Pancreas (tissue), 10 donors: ENCODE measurements at regions not wholly inside any gene's neighbourhood (a gene's known extent, or its start where the extent isn't known, plus 50 kb on each side); places are given as distances from the start of the nearest gene placed in this dataset.

Experiments used
- ATAC-seq, 4 donors: fragments of 200-7000 bp; cut with Tn5 transposase; one replicate each; pipeline versions ENCODE4 v1.8.0 to v1.9.1; 2020; ENCODE audit warnings: mild to moderate bottlenecking in 4 of 4, moderate library complexity in 4 of 4
- DNase-seq, 6 donors: peaks; one replicate each; pipeline ENCODE4 v3.0.0-alpha.2; 2020
- FAIRE-seq: peaks from 2 replicates; lab custom pipeline; 2012; peaks lifted over from hg19 to GRCh38; lab: Jason Lieb, UNC
- H3K27ac ChIP-seq, 4 donors: fragments of 200-600 bp; sonication (generic); 1 replicate in 3 of 4; 2 replicates in 1 of 4; pipeline versions ENCODE4 v1.5.0 to v1.8.0; 2020
- H3K27me3 ChIP-seq, 4 donors: fragments of 200-600 bp; one replicate each; pipeline ENCODE4 v1.8.0; 2021
- H3K36me3 ChIP-seq, 3 donors: fragments of 200-600 bp; sonication (generic) in 1 of 3; one replicate each; pipeline versions ENCODE4 v1.5.0 to v1.8.0; 2020 to 2021
- H3K4me1 ChIP-seq, 3 donors: fragments of 200-600 bp; one replicate each; pipeline ENCODE4 v1.8.0; 2021
- H3K4me3 ChIP-seq, 4 donors: fragments of 200-600 bp; sonication (generic) in 2 of 4; one replicate each; pipeline versions ENCODE4 v1.5.0 to v1.8.0; 2020 to 2021
- H3K9me3 ChIP-seq, 4 donors: fragments of 200-600 bp; one replicate each; pipeline ENCODE4 v1.8.0; 2021
- WGBS, 2 donors: extraction: QIAGEN DNeasy Blood & Tissue Kit; methylation state at CpG; one replicate each; pipeline ENCODE4 v1.1.7; 2013; 5-methylcytosine and 5-hydroxymethylcytosine counted together
- intact Hi-C, 3 donors: fragments of 100-400 bp; cut with DNase I; formaldehyde crosslinking; loops; one replicate each; pipeline versions ENCODE4 v1.11.1 to v1.14.2; 2022
- TF ChIP-seq, protein P1 (sequence below), 4 donors: fragments of 200-600 bp; sonication (generic) in 3 of 4; IDR thresholded peaks; one replicate each; pipeline versions ENCODE4 v1.5.0 to v1.8.0; 2021; ENCODE audit warnings: antibody characterized with exemption in 4 of 4
- donor health status: healthy with polysubstance abuse.
- donor health status: DM: no; HTN: no; CAD: no; lungs with moderate emphysema.
- donor health status: DM: no; HTN: no; CAD: no.
- donor health status: control.
- donor health status: control.
- donor health status: Bipolar disorder and iron deficiency.
- donor health status: DM: yes; HTN: yes; CAD: no.
- donor health status: DM: no; HTN: no; CAD: no.
- donor health status: DM: no; HTN: no; CAD: no.
- donor health status: DM: yes; HTN: yes; CAD: no.

DNA sequence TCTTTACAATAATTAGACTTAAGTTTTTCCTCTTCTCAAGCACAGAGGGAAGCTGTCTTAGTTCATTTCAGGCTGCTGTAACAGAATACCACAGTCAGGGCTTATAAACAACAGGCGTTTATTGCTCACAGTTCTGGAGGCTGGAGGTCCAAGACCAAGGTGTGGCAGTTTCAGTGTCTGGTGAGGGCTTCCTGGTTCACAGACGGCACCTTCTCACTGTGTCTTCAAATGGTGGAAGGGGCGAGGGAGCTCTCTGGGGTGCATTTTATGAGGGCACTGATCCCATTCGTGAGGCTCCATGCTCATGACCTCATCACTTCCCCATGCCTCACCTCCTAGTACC, 115.7 kb upstream of the MXRA5 start:
- H3K4me1 ChIP-seq: no peaks in the 10 kb centered on the region
- H3K9me3 ChIP-seq: no peaks in the 10 kb centered on the region
- H3K36me3 ChIP-seq: no peaks in the 10 kb centered on the region
- H3K4me3 ChIP-seq: no peak overlapping the region
- FAIRE-seq (no peak), DNase-seq (no peak), ATAC-seq (no peak)
- TF ChIP-seq, protein P1, sequence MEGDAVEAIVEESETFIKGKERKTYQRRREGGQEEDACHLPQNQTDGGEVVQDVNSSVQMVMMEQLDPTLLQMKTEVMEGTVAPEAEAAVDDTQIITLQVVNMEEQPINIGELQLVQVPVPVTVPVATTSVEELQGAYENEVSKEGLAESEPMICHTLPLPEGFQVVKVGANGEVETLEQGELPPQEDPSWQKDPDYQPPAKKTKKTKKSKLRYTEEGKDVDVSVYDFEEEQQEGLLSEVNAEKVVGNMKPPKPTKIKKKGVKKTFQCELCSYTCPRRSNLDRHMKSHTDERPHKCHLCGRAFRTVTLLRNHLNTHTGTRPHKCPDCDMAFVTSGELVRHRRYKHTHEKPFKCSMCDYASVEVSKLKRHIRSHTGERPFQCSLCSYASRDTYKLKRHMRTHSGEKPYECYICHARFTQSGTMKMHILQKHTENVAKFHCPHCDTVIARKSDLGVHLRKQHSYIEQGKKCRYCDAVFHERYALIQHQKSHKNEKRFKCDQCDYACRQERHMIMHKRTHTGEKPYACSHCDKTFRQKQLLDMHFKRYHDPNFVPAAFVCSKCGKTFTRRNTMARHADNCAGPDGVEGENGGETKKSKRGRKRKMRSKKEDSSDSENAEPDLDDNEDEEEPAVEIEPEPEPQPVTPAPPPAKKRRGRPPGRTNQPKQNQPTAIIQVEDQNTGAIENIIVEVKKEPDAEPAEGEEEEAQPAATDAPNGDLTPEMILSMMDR (IDR thresholded peaks at IDR 0.05): no peak
- H3K27me3 ChIP-seq: no peaks in the 10 kb centered on the region
- no peak overlapping the region for H3K27ac ChIP-seq
- intact Hi-C loops: no loop called here
- 66 to 81% methylated on average over 4 of the region's 4 CpGs for WGBS, 2 donors

DNA sequence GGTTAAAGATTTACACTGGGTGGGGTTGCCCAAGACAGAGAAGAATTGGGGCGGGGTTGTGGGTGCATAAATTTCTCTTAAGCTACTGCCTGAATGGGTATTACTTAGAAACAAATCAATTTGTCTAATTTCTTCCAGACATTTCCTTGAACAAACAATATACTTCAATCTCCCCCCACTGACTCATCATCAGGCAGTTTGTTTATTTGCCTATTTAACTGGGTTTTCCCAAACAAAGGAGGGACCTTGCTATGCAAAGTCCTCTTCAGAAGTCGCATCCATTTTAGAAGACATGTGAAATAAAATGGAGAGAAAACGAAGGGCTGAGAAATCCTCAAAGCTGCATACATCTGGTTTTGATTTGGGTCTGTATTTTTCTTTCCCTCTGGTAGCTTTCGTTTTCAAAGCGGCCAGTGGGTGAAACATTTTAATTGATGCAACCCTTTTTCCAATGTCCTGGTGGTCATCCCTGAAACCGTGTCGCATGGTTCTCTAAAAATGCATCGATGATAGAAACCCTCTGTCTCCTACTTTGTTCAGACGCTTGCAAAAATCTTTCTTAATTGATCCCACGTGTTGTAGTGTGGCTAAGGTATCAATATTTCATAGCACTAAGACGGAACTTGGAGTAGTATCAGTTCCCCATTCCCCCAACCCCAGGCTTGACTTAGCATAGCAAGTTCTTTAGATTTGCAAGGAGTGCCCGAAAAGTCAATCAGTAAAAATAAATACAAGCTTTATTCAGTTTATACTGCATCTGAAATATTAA, 115.1 kb upstream of the MXRA5 start:
- intact Hi-C loops: no loop called here
- Histone ChIP-seq H3K4me3 (no peak overlapping the region), H3K9me3 (no peaks in the 10 kb centered on the region), H3K27me3 (no peaks in the 10 kb centered on the region), H3K4me1 (no peaks in the 10 kb centered on the region), H3K36me3 (no peaks in the 10 kb centered on the region), H3K27ac (no peak overlapping the region)
- DNase-seq: no peak
- TF ChIP-seq, protein P1 (IDR thresholded peaks at IDR 0.05): no peak
- ATAC-seq: no peak
- 74 to 82% methylated on average over 12 of the region's 12 CpGs for WGBS, 2 donors
- no peak for FAIRE-seq

DNA sequence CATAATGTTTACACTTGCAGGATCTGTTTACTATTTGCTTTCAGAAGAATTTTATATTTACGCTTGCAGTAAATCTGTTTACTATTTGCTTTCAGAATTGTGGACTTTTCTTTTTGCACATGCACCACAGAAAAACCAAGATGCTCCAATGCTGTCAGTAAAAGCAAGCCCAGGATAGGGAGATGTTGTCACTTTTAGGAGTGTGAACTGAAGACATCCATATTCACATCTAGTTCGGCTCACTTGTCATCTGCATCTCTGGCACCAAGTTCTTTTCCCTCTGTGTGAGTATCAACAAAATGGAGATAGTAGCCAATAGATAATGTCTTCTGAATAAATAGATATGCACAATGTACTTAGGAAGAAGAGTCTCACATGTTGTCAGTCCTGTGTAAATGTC, 109.3 kb upstream of the MXRA5 start:
- DNase-seq (no peak), FAIRE-seq (no peak), ATAC-seq (no peak)
- intact Hi-C loops: no loop called here
- no peak overlapping the region for H3K4me3 ChIP-seq
- H3K36me3 ChIP-seq: no peaks in the 10 kb centered on the region
- no peak overlapping the region for H3K27ac ChIP-seq
- H3K27me3 ChIP-seq: no peaks in the 10 kb centered on the region
- 68 to 69% methylated on average over 2 of the region's 2 CpGs for WGBS, 2 donors
- TF ChIP-seq, protein P1 (IDR thresholded peaks at IDR 0.05): no peak
- no peaks in the 10 kb centered on the region for H3K9me3 ChIP-seq
- no peaks in the 10 kb centered on the region for H3K4me1 ChIP-seq

DNA sequence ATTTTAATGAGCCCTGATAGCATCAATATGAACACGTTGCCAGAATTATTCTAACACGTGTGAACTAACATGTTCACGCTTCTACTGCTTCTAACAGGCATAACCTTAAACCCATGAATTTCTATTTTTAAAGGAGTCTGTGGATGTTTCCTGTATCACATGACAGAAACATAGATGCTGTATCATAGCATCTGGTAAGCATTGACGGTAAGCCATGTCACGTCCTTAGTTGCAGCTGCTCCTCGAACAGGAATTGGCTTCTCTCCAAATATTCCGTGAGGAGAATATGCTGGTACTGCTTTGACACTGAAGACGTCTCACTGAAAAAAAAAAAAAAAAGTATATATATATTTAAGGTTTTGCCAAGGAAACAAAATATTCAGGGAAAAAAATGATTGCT, 105.1 kb upstream of the MXRA5 start:
- ATAC-seq (no peak), DNase-seq (no peak), FAIRE-seq (peak; percentile 29)
- no peaks in the 10 kb centered on the region for H3K4me1 ChIP-seq
- H3K4me3 ChIP-seq: no peak overlapping the region
- no peak overlapping the region for H3K27ac ChIP-seq
- H3K9me3 ChIP-seq: no peaks in the 10 kb centered on the region
- no peaks in the 10 kb centered on the region for H3K27me3 ChIP-seq
- H3K36me3 ChIP-seq: no peaks in the 10 kb centered on the region
- intact Hi-C loops: no loop called here
- TF ChIP-seq, protein P1 (IDR thresholded peaks at IDR 0.05): no peak
- WGBS, 2 donors: 63 to 68% methylated on average over 8 of the region's 8 CpGs

DNA sequence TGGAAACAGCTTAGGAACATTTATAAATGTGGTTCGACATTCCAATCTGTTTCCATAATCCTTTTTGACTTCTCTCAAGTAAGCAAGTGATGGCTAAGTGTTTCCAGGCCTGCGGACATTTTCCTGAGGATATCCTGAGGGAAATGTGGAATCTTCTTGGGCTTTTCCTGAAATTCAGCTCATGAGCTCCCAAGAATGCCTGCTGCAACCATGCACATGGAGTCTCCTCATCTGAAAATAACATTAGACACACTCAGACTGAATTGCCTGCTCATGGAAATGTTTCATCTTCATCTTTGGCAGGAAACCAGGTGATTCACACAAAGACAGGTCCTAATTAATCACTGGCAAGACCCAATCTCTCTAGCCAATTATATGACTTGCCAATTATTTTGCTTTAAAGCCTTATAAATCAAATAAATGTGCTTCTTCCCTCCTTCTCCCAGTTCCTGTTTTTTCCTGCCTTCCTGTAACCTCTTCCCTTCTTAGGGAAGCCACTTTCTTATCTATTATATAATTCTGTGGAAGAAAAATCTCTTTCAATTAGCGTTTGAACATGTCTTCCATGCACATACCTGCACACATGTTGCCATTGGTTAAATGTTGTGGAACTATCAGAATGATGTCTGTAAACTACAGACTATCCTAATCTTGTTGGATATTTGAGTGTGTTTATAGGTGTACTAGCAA, 104.6 kb upstream of the MXRA5 start:
- DNase-seq (no peak), ATAC-seq (peak in 1 of 4 donors; percentile 32)

More for the DNA sequence above, 104.6 kb upstream of the MXRA5 start:
- TF ChIP-seq, protein P1 (IDR thresholded peaks at IDR 0.05): no peak
- peak; percentile 92 for FAIRE-seq
- 73 to 82% methylated on average over 3 of the region's 3 CpGs for WGBS, 2 donors
- Histone ChIP-seq H3K27ac (no peak overlapping the region), H3K4me3 (no peak overlapping the region), H3K36me3 (no peaks in the 10 kb centered on the region), H3K27me3 (no peaks in the 10 kb centered on the region), H3K4me1 (no peaks in the 10 kb centered on the region), H3K9me3 (no peaks in the 10 kb centered on the region)
- intact Hi-C loops: no loop called here
